Hepatocyte (in vitro differentiated cells): ENCODE measurements at regions not wholly inside any gene's neighbourhood (a gene's known extent, or its start where the extent isn't known, plus 50 kb on each side); places are given as distances from the start of the nearest gene placed in this dataset.

Experiments
- EZH2 ChIP-seq: fragments of 200-600 bp; sonication (generic); IDR thresholded peaks from 2 replicates; pipeline ENCODE4 v1.6.1; 2016; ENCODE audit warnings: antibody characterized with exemption, mild to moderate bottlenecking, borderline replicate concordance
- TF ChIP-seq, protein P1 (sequence below): fragments of 200-600 bp; sonication (generic); IDR thresholded peaks from 2 replicates; pipeline ENCODE4 v1.5.1; 2016; ENCODE audit warnings: antibody characterized with exemption, mild to moderate bottlenecking; ENCODE audit not compliant: poor library complexity

GRCh38 chr1:5554111-5554510 is 438.1 kb downstream of the NPHP4 start:
- TF ChIP-seq, protein P1, sequence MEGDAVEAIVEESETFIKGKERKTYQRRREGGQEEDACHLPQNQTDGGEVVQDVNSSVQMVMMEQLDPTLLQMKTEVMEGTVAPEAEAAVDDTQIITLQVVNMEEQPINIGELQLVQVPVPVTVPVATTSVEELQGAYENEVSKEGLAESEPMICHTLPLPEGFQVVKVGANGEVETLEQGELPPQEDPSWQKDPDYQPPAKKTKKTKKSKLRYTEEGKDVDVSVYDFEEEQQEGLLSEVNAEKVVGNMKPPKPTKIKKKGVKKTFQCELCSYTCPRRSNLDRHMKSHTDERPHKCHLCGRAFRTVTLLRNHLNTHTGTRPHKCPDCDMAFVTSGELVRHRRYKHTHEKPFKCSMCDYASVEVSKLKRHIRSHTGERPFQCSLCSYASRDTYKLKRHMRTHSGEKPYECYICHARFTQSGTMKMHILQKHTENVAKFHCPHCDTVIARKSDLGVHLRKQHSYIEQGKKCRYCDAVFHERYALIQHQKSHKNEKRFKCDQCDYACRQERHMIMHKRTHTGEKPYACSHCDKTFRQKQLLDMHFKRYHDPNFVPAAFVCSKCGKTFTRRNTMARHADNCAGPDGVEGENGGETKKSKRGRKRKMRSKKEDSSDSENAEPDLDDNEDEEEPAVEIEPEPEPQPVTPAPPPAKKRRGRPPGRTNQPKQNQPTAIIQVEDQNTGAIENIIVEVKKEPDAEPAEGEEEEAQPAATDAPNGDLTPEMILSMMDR: no peak
- no peak for TF ChIP-seq EZH2
